NCI-H1930 (cell line): ENCODE measurements at regions not wholly inside any gene's neighbourhood (a gene's known extent, or its start where the extent isn't known, plus 50 kb on each side); places are given as distances from the start of the nearest gene placed in this dataset.
A peak's percentile ranks its signal among the peaks of the same experiment; 100 is the strongest.

Experiments
- DNase-seq, 2 experiments: peaks; one replicate each; lab custom pipeline; 2025; lab: John Stamatoyannopoulos, UW

GRCh38 chr12:71236133-71236660 lies 78.4 kb upstream of the TSPAN8 start:
- DNase-seq = no peak

- no peak for DNase-seq
Observed at GRCh38 chr12:71233083-71233482, 75.3 kb upstream of the TSPAN8 start.

- no peak for DNase-seq
Observed at GRCh38 chr12:71230542-71230941, 72.7 kb upstream of the TSPAN8 start.

GRCh38 chr12:71223139-71223538 lies 65.3 kb upstream of the TSPAN8 start:
- DNase-seq = no peak

GRCh38 chr12:71222436-71222835 lies 64.6 kb upstream of the TSPAN8 start:
- no peak for DNase-seq

GRCh38 chr12:71220260-71220659 lies 62.5 kb upstream of the TSPAN8 start:
- no peak for DNase-seq

- no peak for DNase-seq
Observed at GRCh38 chr12:71219224-71219623, 61.4 kb upstream of the TSPAN8 start.

GRCh38 chr12:71218616-71219015 lies 60.8 kb upstream of the TSPAN8 start:
- DNase-seq = no peak

- DNase-seq = peak in 1 of 2 experiments; percentile 7
Observed at GRCh38 chr12:71216725-71217579, 59.2 kb upstream of the TSPAN8 start.

- no peak for DNase-seq
Observed at GRCh38 chr12:71214511-71215285, 56.9 kb upstream of the TSPAN8 start.

- DNase-seq = no peak
Observed at GRCh38 chr12:71208053-71208685, 50.4 kb upstream of the TSPAN8 start.
